Endothelial cell of umbilical vein (primary cell): ENCODE measurements at regions not wholly inside any gene's neighbourhood (a gene's known extent, or its start where the extent isn't known, plus 50 kb on each side); places are given as distances from the start of the nearest gene placed in this dataset.
A peak's percentile ranks its signal among the peaks of the same experiment; 100 is the strongest.

Experiments used
- BruUV-seq: library from RNA; stranded (reverse); fragments of 400-500 nt; replicated peaks from 2 replicates; lab custom pipeline; 2021; lab: Mats Ljungman, UMichigan
- CTCF ChIA-PET: fragments of 300-600, 350-600 bp; sonication (Branson Sonifier 250); formaldehyde crosslinking; loops from one replicate; lab custom pipeline; 2021; ENCODE audit warnings: antibody characterized with exemption, inconsistent platforms; lab: Charles Lee
- POLR2A ChIA-PET: fragments of 300-600, 350-600 bp; sonication (Branson Sonifier 250); formaldehyde crosslinking; loops from one replicate; lab custom pipeline; 2021; ENCODE audit warnings: antibody characterized with exemption, inconsistent platforms; lab: Charles Lee
- DNase-seq: peaks from one replicate; pipeline ENCODE4 v3.0.0-alpha.2; 2011; ENCODE audit warnings: low read depth, low spot score
- FAIRE-seq: peaks from 2 replicates; lab custom pipeline; 2011; peaks lifted over from hg19 to GRCh38; lab: Jason Lieb, UNC
- H2AFZ ChIP-seq: 2 replicates; pipeline ENCODE4 v1.6.0; 2012; ENCODE audit warnings: low read depth, low read length, control low read depth, inconsistent platforms
- H3K27ac ChIP-seq: 2 replicates; pipeline ENCODE4 v1.5.1; 2011; ENCODE audit warnings: low read depth, mild to moderate bottlenecking, control low read depth, low read length, moderate library complexity; ENCODE audit not compliant: insufficient read depth
- H3K27me3 ChIP-seq, 2 experiments: 2 replicates each; pipeline versions ENCODE4 v1.6.0 to v1.6.1; 2011; ENCODE audit warnings: low read length in 2 of 2, mixed read lengths in 1 of 2; ENCODE audit not compliant: control insufficient read depth in 2 of 2, insufficient read depth in 2 of 2
- H3K36me3 ChIP-seq, 2 experiments: 2 replicates in 1 of 2; 3 replicates in 1 of 2; pipeline ENCODE4 v1.5.1; 2011; ENCODE audit warnings: low read length in 2 of 2, mild to moderate bottlenecking in 1 of 2, moderate library complexity in 1 of 2; ENCODE audit not compliant: control insufficient read depth in 2 of 2, insufficient read depth in 2 of 2; ENCODE audit errors: extremely low read depth in 1 of 2
- H3K4me1 ChIP-seq: 3 replicates; pipeline ENCODE4 v1.5.1; 2011; ENCODE audit warnings: mild to moderate bottlenecking, low read length; ENCODE audit not compliant: control insufficient read depth, insufficient read depth; ENCODE audit errors: extremely low read depth
- H3K4me2 ChIP-seq: 2 replicates; pipeline ENCODE4 v1.6.1; 2011; ENCODE audit warnings: low read length, control low read depth, mixed read lengths; ENCODE audit not compliant: insufficient read depth
- H3K4me3 ChIP-seq, 3 experiments: fragments of 200-600 bp in 1 of 3; sonication (generic), shearing (Covaris generic) in 1 of 3; replicated peaks in 1 of 3; 2 replicates each; pipeline ENCODE4 v1.5.1; 2011 to 2016; ENCODE audit warnings: control low read depth in 3 of 3, low read length in 3 of 3, mild to moderate bottlenecking in 2 of 3, inconsistent platforms in 1 of 3, low read depth in 1 of 3, moderate library complexity in 1 of 3; ENCODE audit not compliant: insufficient read depth in 1 of 3
- H3K79me2 ChIP-seq: 2 replicates; pipeline ENCODE4 v1.6.0; 2012; ENCODE audit warnings: low read length, inconsistent platforms; ENCODE audit not compliant: control insufficient read depth, insufficient read depth
- H3K9ac ChIP-seq: replicated peaks from 2 replicates; pipeline ENCODE3; 2011; ENCODE audit warnings: low read length, control low read depth; ENCODE audit not compliant: insufficient read depth; ENCODE audit errors: extremely low read depth
- H3K9me1 ChIP-seq: replicated peaks from 3 replicates; pipeline ENCODE4 v1.6.0; 2011; ENCODE audit warnings: mild to moderate bottlenecking, low read length; ENCODE audit not compliant: control insufficient read depth, insufficient read depth; ENCODE audit errors: extremely low read depth
- H3K9me3 ChIP-seq: replicated peaks from 2 replicates; pipeline ENCODE4 v1.5.1; 2012; ENCODE audit warnings: low read length, inconsistent platforms; ENCODE audit not compliant: control insufficient read depth, insufficient read depth
- H4K20me1 ChIP-seq: replicated peaks from 2 replicates; pipeline ENCODE3; 2011; ENCODE audit warnings: mild to moderate bottlenecking, low read length; ENCODE audit not compliant: control insufficient read depth, insufficient read depth; ENCODE audit errors: extremely low read depth
- EZH2 ChIP-seq: IDR thresholded peaks from 2 replicates; pipeline ENCODE4 v1.6.1; 2012; ENCODE audit warnings: borderline replicate concordance, low read depth, mild to moderate bottlenecking, moderate library complexity, low read length, inconsistent platforms; ENCODE audit not compliant: severe bottlenecking
- FOS ChIP-seq: IDR thresholded peaks from 2 replicates; pipeline ENCODE4 v1.6.1; 2011; ENCODE audit warnings: mild to moderate bottlenecking, low read length, moderate library complexity, borderline replicate concordance; ENCODE audit not compliant: insufficient read depth
- GATA2 ChIP-seq: IDR thresholded peaks from 2 replicates; pipeline ENCODE4 v1.7.0; 2011; ENCODE audit warnings: low read depth, mild to moderate bottlenecking, moderate library complexity, mixed read lengths, low read length; ENCODE audit not compliant: insufficient read length, insufficient read depth
- JUN ChIP-seq: IDR thresholded peaks from 2 replicates; pipeline ENCODE4 v1.6.1; 2011; ENCODE audit warnings: borderline replicate concordance, low read depth; ENCODE audit not compliant: insufficient read length, insufficient read depth
- MYC ChIP-seq: IDR thresholded peaks from one replicate; pipeline ENCODE4 v1.6.1; 2011; ENCODE audit warnings: mild to moderate bottlenecking, low read depth, low read length
- POLR2A ChIP-seq: IDR thresholded peaks from 2 replicates; pipeline ENCODE4 v1.6.1; 2012; ENCODE audit warnings: low read depth, mild to moderate bottlenecking, control low read depth, low read length
- POLR2AphosphoS5 ChIP-seq: IDR thresholded peaks from 2 replicates; pipeline ENCODE4 v1.6.1; 2012; ENCODE audit warnings: low read depth, mild to moderate bottlenecking, control low read depth, low read length, moderate library complexity; ENCODE audit not compliant: insufficient read depth
- dilution Hi-C: fragments of 300-500 bp; cut with MboI; formaldehyde crosslinking; loops from one replicate; pipeline ENCODE4 v1.15.0; 2019; ENCODE audit warnings: low sequenced_read_pairs; ENCODE audit not compliant: extremely low pct_ligation_motif_present
- intact Hi-C: fragments of 100-400 bp; cut with micrococcal nuclease; formaldehyde crosslinking; loops from one replicate; pipeline ENCODE4 v1.10.0; 2022
- TF ChIP-seq, protein P1 (sequence below), 2 donors: IDR thresholded peaks; 1 replicate in 1 of 2; 2 replicates in 1 of 2; pipeline ENCODE4 v1.5.1; 2011; ENCODE audit warnings: low read length in 2 of 2, mild to moderate bottlenecking in 2 of 2, moderate library complexity in 2 of 2, control low read depth in 1 of 2, inconsistent platforms in 1 of 2, low read depth in 1 of 2; ENCODE audit not compliant: insufficient read depth in 1 of 2; ENCODE audit errors: extremely low read depth in 1 of 2
- TF ChIP-seq, protein P2 (sequence below): IDR thresholded peaks from 2 replicates; pipeline ENCODE4 v1.6.1; 2011; ENCODE audit not compliant: insufficient read depth, insufficient read length

DNA sequence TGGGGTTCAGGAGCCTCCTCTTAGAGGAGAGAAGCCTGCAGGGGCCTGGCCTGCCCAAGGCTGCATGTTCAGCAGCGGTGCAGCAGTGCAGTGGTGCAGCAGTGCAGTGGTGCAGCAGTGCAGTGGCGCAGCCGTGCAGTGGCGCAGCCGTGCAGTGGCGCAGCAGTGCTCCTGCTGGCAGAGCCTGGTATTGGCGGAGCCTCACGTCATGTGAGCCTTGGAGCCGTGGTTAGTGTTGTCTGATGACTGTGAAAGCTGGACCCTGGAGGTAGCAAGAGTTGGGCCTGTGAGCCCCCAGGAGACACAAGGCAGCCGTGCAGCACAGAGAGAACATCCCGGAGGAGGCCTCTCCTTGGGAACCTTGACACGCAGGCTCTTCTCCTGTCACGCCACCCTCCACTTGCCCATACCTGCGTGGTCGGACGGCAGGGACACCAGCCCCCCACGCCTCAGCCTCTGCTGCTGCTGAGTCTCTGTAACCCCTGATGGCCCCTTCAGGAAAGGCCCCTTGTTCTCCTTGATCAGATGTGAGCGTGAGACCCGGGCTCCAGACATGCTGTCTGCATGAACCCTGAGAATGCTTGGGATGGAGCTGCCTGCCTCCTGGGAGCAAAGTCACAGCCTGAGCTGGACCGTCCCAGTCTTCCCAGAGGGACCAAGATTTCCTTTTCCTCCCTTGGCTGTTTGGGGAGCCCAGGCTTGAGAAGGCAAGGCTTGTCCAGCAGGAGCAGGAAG lies 193.7 kb downstream of the KIF26A start:
- no peak overlapping the region for H2AFZ ChIP-seq
- no peaks in the 10 kb centered on the region for H3K9me3 ChIP-seq
- no TSS peak for BruUV-seq
- POLR2A ChIA-PET: no interaction called here
- H3K79me2 ChIP-seq: no peaks in the 10 kb centered on the region
- no peaks in the 10 kb centered on the region for H3K4me1 ChIP-seq
- intact Hi-C loops: no loop called here
- no peak overlapping the region for H3K4me2 ChIP-seq
- no peak overlapping the region for H3K4me3 ChIP-seq
- no peak overlapping the region for H3K9ac ChIP-seq
- no peaks in the 10 kb centered on the region for H3K9me1 ChIP-seq
- H3K27ac ChIP-seq: no peak overlapping the region
- DNase-seq: no peak
- FAIRE-seq: no peak
- H3K27me3 ChIP-seq: no peaks in the 10 kb centered on the region
- TF ChIP-seq, protein P1, sequence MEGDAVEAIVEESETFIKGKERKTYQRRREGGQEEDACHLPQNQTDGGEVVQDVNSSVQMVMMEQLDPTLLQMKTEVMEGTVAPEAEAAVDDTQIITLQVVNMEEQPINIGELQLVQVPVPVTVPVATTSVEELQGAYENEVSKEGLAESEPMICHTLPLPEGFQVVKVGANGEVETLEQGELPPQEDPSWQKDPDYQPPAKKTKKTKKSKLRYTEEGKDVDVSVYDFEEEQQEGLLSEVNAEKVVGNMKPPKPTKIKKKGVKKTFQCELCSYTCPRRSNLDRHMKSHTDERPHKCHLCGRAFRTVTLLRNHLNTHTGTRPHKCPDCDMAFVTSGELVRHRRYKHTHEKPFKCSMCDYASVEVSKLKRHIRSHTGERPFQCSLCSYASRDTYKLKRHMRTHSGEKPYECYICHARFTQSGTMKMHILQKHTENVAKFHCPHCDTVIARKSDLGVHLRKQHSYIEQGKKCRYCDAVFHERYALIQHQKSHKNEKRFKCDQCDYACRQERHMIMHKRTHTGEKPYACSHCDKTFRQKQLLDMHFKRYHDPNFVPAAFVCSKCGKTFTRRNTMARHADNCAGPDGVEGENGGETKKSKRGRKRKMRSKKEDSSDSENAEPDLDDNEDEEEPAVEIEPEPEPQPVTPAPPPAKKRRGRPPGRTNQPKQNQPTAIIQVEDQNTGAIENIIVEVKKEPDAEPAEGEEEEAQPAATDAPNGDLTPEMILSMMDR (IDR thresholded peaks at IDR 0.05; ENCODE audit: extremely low read depth in 1 of 2, insufficient read depth in 1 of 2, low read depth in 1 of 2, low read length in 2 of 2): peak in 1 of 2 donors; percentile 23
- TF ChIP-seq MYC: no peak
- H4K20me1 ChIP-seq: no peaks in the 10 kb centered on the region
- H3K36me3 ChIP-seq: no peaks in the 10 kb centered on the region
- CTCF ChIA-PET: interaction anchor here (1.0 kb wide), 2 partner anchors 10 to 194 kb away, joined by 3 to 4 read pairs; no protein-coding TSS in a partner anchor
- dilution Hi-C loops: no loop called here

DNA sequence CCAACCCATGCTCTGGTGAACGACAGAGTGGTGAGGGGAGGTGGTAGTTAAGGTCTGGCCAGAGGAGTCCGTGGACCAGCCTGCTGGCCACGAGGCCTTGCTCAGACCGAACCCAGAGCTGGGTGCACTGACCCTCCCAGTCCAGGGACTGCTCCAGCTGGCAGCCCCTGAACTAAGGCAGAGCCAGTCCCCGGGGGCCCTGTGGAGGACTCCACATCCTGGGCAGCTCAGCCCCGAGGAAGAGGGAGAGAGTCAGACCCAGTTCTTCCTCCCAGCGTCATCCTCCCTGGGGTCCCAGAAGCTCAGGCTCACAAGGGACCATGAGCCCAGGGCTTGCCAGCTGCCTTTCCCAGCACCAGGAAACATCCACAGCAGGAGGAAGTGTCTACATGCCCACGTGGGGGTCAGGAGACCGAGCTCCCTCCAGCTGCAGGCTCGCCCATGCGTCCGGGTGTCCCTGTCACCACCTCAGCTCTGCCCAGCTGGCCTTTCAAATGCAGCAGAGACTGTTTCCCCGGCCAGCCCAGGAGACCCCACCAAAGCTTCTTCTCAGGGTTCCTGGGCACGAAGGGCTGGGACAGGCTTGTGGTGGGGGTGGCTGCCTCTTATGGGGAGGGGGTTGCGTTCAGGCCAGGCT lies 194.4 kb downstream of the KIF26A start:
- H3K36me3 ChIP-seq: no peaks in the 10 kb centered on the region
- intact Hi-C loops (no loop called here), dilution Hi-C loops (no loop called here)
- POLR2A ChIA-PET: no interaction called here
- no peaks in the 10 kb centered on the region for H3K79me2 ChIP-seq
- no peaks in the 10 kb centered on the region for H3K4me1 ChIP-seq
- no peak overlapping the region for H2AFZ ChIP-seq
- TF ChIP-seq JUN: no peak
- no peak for TF ChIP-seq GATA2
- TF ChIP-seq, protein P2, sequence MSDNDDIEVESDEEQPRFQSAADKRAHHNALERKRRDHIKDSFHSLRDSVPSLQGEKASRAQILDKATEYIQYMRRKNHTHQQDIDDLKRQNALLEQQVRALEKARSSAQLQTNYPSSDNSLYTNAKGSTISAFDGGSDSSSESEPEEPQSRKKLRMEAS: no peak
- TF ChIP-seq FOS: no peak
- TF ChIP-seq POLR2AphosphoS5: no peak
- no peak for TF ChIP-seq EZH2
- TF ChIP-seq, protein P1 (IDR thresholded peaks at IDR 0.05; ENCODE audit: extremely low read depth in 1 of 2, insufficient read depth in 1 of 2, low read depth in 1 of 2, low read length in 2 of 2): no peak
- no peak for TF ChIP-seq POLR2A
- TF ChIP-seq MYC: no peak
- no peak overlapping the region for H3K4me2 ChIP-seq
- no peaks in the 10 kb centered on the region for H4K20me1 ChIP-seq
- no peaks in the 10 kb centered on the region for H3K9me1 ChIP-seq
- no peak for DNase-seq
- BruUV-seq: no TSS peak
- H3K9me3 ChIP-seq: no peaks in the 10 kb centered on the region
- FAIRE-seq: no peak
- CTCF ChIA-PET: interaction anchor here (1.0 kb wide), 2 partner anchors 9 to 195 kb away, joined by 3 to 4 read pairs; no protein-coding TSS in a partner anchor
- H3K27ac ChIP-seq: no peak overlapping the region
- no peaks in the 10 kb centered on the region for H3K27me3 ChIP-seq
- H3K4me3 ChIP-seq: no peak overlapping the region
- H3K9ac ChIP-seq: no peak overlapping the region
